Panc1 (cell line): ENCODE measurements at regions not wholly inside any gene's neighbourhood (a gene's known extent, or its start where the extent isn't known, plus 50 kb on each side); places are given as distances from the start of the nearest gene placed in this dataset.

Source experiments
- POLR2AphosphoS5 ChIP-seq: IDR thresholded peaks from 2 replicates; pipeline ENCODE4 v1.6.1; 2012; ENCODE audit warnings: mild to moderate bottlenecking, low read depth, low read length, moderate library complexity
- SIN3A ChIP-seq: IDR thresholded peaks from 2 replicates; pipeline ENCODE4 v1.6.1; 2012; ENCODE audit warnings: low read depth, mild to moderate bottlenecking, low read length, moderate library complexity, borderline replicate concordance; ENCODE audit not compliant: insufficient read depth
- TCF7L2 ChIP-seq: IDR thresholded peaks from 2 replicates; pipeline ENCODE4 v1.6.1; 2011; ENCODE audit warnings: mild to moderate bottlenecking, low read depth, low read length, inconsistent platforms
- TF ChIP-seq, protein P1 (sequence below): fragments of 450-650 bp; IDR thresholded peaks from 2 replicates; pipeline ENCODE4 v1.5.1; 2017; ENCODE audit warnings: mild to moderate bottlenecking

DNA sequence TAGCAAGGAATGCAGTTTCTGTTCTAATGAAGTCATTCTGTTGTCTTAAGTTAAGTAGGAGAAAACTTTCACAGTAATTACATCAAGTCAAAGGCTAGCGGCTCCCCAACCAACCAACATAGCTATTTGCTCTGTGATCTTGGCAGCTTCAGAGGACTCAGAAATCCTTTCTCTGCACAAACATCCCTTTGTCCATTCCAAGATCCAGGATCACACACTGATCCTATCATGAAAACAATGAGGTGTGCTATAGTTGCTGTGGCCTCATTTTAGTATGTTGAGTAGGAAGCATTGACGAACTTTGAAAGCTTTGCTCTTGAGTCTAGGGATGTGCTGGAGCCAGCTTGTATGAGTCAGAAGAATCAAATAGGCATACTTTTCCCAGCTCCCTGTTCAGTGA lies 218.2 kb upstream of the PRSS58 start:
- TF ChIP-seq TCF7L2 = no peak
- TF ChIP-seq POLR2AphosphoS5 = no peak
- TF ChIP-seq, protein P1, sequence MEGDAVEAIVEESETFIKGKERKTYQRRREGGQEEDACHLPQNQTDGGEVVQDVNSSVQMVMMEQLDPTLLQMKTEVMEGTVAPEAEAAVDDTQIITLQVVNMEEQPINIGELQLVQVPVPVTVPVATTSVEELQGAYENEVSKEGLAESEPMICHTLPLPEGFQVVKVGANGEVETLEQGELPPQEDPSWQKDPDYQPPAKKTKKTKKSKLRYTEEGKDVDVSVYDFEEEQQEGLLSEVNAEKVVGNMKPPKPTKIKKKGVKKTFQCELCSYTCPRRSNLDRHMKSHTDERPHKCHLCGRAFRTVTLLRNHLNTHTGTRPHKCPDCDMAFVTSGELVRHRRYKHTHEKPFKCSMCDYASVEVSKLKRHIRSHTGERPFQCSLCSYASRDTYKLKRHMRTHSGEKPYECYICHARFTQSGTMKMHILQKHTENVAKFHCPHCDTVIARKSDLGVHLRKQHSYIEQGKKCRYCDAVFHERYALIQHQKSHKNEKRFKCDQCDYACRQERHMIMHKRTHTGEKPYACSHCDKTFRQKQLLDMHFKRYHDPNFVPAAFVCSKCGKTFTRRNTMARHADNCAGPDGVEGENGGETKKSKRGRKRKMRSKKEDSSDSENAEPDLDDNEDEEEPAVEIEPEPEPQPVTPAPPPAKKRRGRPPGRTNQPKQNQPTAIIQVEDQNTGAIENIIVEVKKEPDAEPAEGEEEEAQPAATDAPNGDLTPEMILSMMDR = no peak
- TF ChIP-seq SIN3A = no peak
